A673 (cell line): ENCODE measurements at regions not wholly inside any gene's neighbourhood (a gene's known extent, or its start where the extent isn't known, plus 50 kb on each side); places are given as distances from the start of the nearest gene placed in this dataset.

Source experiments
- BruUV-seq: library from RNA; stranded (reverse); fragments of 400-500 nt; replicated peaks from 2 replicates; lab custom pipeline; 2021; lab: Mats Ljungman, UMichigan
- CTCF ChIA-PET: fragments of 300-600 bp; sonication (Branson Sonifier 250); formaldehyde crosslinking; loops from one replicate; lab custom pipeline; 2022; ENCODE audit warnings: antibody characterized with exemption; lab: Charles Lee
- POLR2A ChIA-PET: fragments of 300-600 bp; sonication (Branson Sonifier 250); formaldehyde crosslinking; loops from one replicate; lab custom pipeline; 2022; ENCODE audit warnings: antibody characterized with exemption; ENCODE audit not compliant: low non-redundant PET; lab: Charles Lee
- DNase-seq: peaks from one replicate; pipeline ENCODE4 v3.0.0-alpha.2; 2015; ENCODE audit warnings: low spot score
- H3K27ac ChIP-seq: fragments of 200-600 bp; sonication (generic); 2 replicates; pipeline ENCODE4 v1.5.1; 2016; ENCODE audit warnings: mixed run types, low read depth, mild to moderate bottlenecking, mixed read lengths, antibody characterized with exemption, low read length; ENCODE audit not compliant: poor library complexity, severe bottlenecking
- H3K27me3 ChIP-seq: fragments of 200-600 bp; sonication (generic); replicated peaks from 2 replicates; pipeline ENCODE4 v1.6.1; 2017; ENCODE audit warnings: mixed run types, low read depth, mild to moderate bottlenecking, mixed read lengths, antibody characterized with exemption, low read length; ENCODE audit not compliant: insufficient read depth, poor library complexity
- H3K36me3 ChIP-seq: fragments of 200-600 bp; sonication (generic); 2 replicates; pipeline ENCODE4 v1.6.1; 2016; ENCODE audit warnings: mixed run types, mild to moderate bottlenecking, mixed read lengths, antibody characterized with exemption, low read length; ENCODE audit not compliant: insufficient read depth, poor library complexity, severe bottlenecking
- H3K4me1 ChIP-seq: fragments of 200-600 bp; sonication (generic); 2 replicates; pipeline ENCODE4 v1.6.1; 2017; ENCODE audit warnings: mixed run types, mild to moderate bottlenecking, mixed read lengths, antibody characterized with exemption, low read length; ENCODE audit not compliant: insufficient read depth, poor library complexity, severe bottlenecking
- H3K4me3 ChIP-seq: fragments of 200-600 bp; sonication (generic); 2 replicates; pipeline ENCODE4 v1.5.1; 2016; ENCODE audit warnings: low read depth, mixed run types, mild to moderate bottlenecking, mixed read lengths, low read length; ENCODE audit not compliant: poor library complexity, severe bottlenecking
- H3K9me3 ChIP-seq: fragments of 200-600 bp; sonication (generic); 2 replicates; pipeline ENCODE4 v1.6.1; 2016; ENCODE audit warnings: mixed run types, low read depth, mild to moderate bottlenecking, mixed read lengths, antibody characterized with exemption, low read length; ENCODE audit not compliant: poor library complexity, severe bottlenecking
- CTCF ChIP-seq: fragments of 300-800, 200-600 bp; sonication (generic); conservative IDR thresholded peaks from 2 replicates; pipeline ENCODE4 v1.5.1; 2017; ENCODE audit warnings: low read depth, mild to moderate bottlenecking, antibody characterized with exemption, low read length, moderate library complexity, mixed read lengths
- EZH2 ChIP-seq: fragments of 200-600 bp; sonication (generic); IDR thresholded peaks from 2 replicates; pipeline ENCODE4 v1.6.1; 2017; ENCODE audit warnings: borderline replicate concordance, low read depth, mild to moderate bottlenecking, mixed read lengths, antibody characterized with exemption, low read length; ENCODE audit not compliant: poor library complexity, severe bottlenecking
- intact Hi-C: fragments of 100-400 bp; cut with micrococcal nuclease; formaldehyde crosslinking; loops from one replicate; pipeline ENCODE4 v1.10.0; 2022; ENCODE audit not compliant: unreplicated experiment

GRCh38 chr18:42281851-42282250 lies 326.8 kb downstream of the PIK3C3 start:
- Histone ChIP-seq H3K27me3 (no peaks in the 10 kb centered on the region), H3K4me3 (no peak overlapping the region), H3K4me1 (peaks cover 8% of the 10 kb centered on the region), H3K36me3 (no peaks in the 10 kb centered on the region), H3K9me3 (no peaks in the 10 kb centered on the region), H3K27ac (peak overlapping the region; percentile 3)
- no peak for TF ChIP-seq EZH2
- TF ChIP-seq CTCF, result no peak
- BruUV-seq, result no TSS peak
- intact Hi-C loops, result no loop called here
- ChIA-PET CTCF (no interaction called here), POLR2A (no interaction called here)
- no peak for DNase-seq

- POLR2A ChIA-PET, result no interaction called here
- no peak for TF ChIP-seq CTCF
- no peak for TF ChIP-seq EZH2
- no TSS peak for BruUV-seq
Observed at GRCh38 chr18:42287047-42287446, 332.0 kb downstream of the PIK3C3 start.

GRCh38 chr18:42288129-42288528 lies 333.1 kb downstream of the PIK3C3 start:
- intact Hi-C loops, result no loop called here
- no peaks in the 10 kb centered on the region for H3K36me3 ChIP-seq
- no peak for TF ChIP-seq EZH2
- no peak for TF ChIP-seq CTCF
- no TSS peak for BruUV-seq
- ChIA-PET CTCF (no interaction called here), POLR2A (no interaction called here)
- no peak overlapping the region for H3K4me3 ChIP-seq
- H3K27me3 ChIP-seq, result no peaks in the 10 kb centered on the region
- H3K9me3 ChIP-seq, result no peaks in the 10 kb centered on the region
- no peaks in the 10 kb centered on the region for H3K4me1 ChIP-seq
- no peak overlapping the region for H3K27ac ChIP-seq
- no peak for DNase-seq

More at GRCh38 chr18:42287047-42287446, 332.0 kb downstream of the PIK3C3 start:
- no peaks in the 10 kb centered on the region for H3K36me3 ChIP-seq
- no peaks in the 10 kb centered on the region for H3K4me1 ChIP-seq
- CTCF ChIA-PET, result no interaction called here
- no peak overlapping the region for H3K27ac ChIP-seq
- H3K27me3 ChIP-seq, result no peaks in the 10 kb centered on the region
- no peak for DNase-seq
- intact Hi-C loops, result no loop called here
- H3K9me3 ChIP-seq, result no peaks in the 10 kb centered on the region
- no peak overlapping the region for H3K4me3 ChIP-seq
